ENCODE measurements at regions not wholly inside any gene's neighbourhood (a gene's known extent, or its start where the extent isn't known, plus 50 kb on each side); places are given as distances from the start of the nearest gene placed in this dataset.
"Not testable (repeated sequence)": the region's sequence is repeated elsewhere in the genome, so short reads cannot be mapped to it uniquely, and the experiment has no call there.

GRCh38 chrX:125205133-125205917, 114.3 kb upstream of the TEX13C start:
- no peak for TF ChIP-seq CTCF (conservative IDR thresholded peaks at IDR 0.05; ENCODE audit: low read length)
- H3K4me3 ChIP-seq (ENCODE audit: low read length), result peak overlapping the region; percentile 33
- peak; percentile 6 for DNase-seq (ENCODE audit: low read depth)

DNA sequence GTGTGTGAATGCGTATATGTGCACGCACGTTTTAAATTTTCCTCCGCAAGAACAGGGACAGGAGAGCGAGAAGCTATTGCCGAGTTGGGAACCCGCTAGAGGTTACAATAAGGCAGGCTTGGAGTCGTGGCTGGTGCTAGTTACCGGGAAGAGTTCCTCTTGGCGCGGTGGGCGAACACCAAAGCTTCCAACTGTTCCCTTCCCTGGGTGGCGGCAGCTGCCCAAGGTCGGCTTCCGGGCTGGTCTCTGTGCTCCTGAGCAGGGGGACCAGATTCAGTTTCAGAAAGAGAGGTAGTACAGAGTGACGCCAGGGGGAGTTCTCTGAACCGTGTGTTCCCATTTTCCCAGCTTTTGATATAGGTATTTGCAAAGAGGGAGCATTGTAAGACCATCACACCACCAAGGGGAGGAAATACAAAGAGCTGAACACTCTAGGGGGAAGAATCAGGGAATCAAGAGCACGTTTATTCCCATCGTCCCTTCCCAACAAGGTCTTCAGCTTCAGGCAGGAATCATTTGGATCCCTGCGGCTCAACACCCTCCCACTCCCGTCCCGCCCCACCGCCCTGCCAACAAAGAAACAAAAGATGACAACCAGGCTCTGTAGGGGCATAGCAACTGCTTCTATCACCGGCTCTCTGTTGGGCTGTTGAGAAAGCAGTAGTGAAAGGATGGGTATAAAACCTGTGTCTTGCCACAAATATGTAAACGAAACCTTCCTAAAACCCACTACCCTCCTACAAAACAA, 113.6 kb upstream of the TEX13C start:
- no peak for TF ChIP-seq CTCF (conservative IDR thresholded peaks at IDR 0.05; ENCODE audit: low read length)
- DNase-seq (ENCODE audit: low read depth), result no peak
- H3K4me3 ChIP-seq (ENCODE audit: low read length), result no peak overlapping the region

- H3K4me3 ChIP-seq (ENCODE audit: low read length), result no peak overlapping the region
- no peak for TF ChIP-seq CTCF (conservative IDR thresholded peaks at IDR 0.05; ENCODE audit: low read length)
- no peak for DNase-seq (ENCODE audit: low read depth)
Measured at GRCh38 chrX:125210146-125210545, 109.5 kb upstream of the TEX13C start.

GRCh38 chrX:125219852-125220251, 99.8 kb upstream of the TEX13C start:
- DNase-seq (ENCODE audit: low read depth), result no peak
- H3K4me3 ChIP-seq (ENCODE audit: low read length), result no peak overlapping the region
- no peak for TF ChIP-seq CTCF (conservative IDR thresholded peaks at IDR 0.05; ENCODE audit: low read length)

GRCh38 chrX:125236955-125237354, 82.7 kb upstream of the TEX13C start:
- no peak for TF ChIP-seq CTCF (conservative IDR thresholded peaks at IDR 0.05; ENCODE audit: low read length)
- H3K4me3 ChIP-seq (ENCODE audit: low read length), result no peak overlapping the region
- DNase-seq (ENCODE audit: low read depth), result no peak

DNA sequence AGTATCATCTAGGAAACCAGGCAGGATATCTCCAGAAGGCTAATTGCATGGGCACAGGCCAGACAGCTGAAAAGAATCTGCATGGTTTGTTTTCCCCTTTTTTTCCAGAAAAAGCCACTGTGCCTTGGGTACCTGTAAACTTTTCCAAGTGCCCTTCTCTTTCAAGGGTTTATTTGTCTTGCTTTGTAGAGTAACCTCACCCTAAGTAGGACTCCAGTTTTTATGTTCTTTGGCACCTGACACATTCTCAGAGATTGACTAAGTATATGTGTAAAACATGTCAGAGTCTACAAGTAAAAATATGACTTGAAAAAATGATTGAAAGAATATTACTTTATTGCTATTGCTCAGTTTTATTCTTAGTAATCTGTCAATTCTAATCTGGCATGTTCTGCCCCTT, 70.7 kb upstream of the TEX13C start:
- H3K4me3 ChIP-seq (ENCODE audit: low read length), result no peak overlapping the region
- TF ChIP-seq CTCF (conservative IDR thresholded peaks at IDR 0.05; ENCODE audit: low read length), result no peak
- no peak for DNase-seq (ENCODE audit: low read depth)

GRCh38 chrX:125255759-125256158, 63.9 kb upstream of the TEX13C start:
- H3K4me3 ChIP-seq (ENCODE audit: low read length); DNase-seq (ENCODE audit: low read depth): not testable (repeated sequence)

Data from AG10803 (cell line).